ENCODE measurements at regions not wholly inside any gene's neighbourhood (a gene's known extent, or its start where the extent isn't known, plus 50 kb on each side); places are given as distances from the start of the nearest gene placed in this dataset.

- DNase-seq, result no peak
Observed at GRCh38 chr2:144211065-144211464, 308.9 kb downstream of the ZEB2 start.

- no peak for DNase-seq
Observed at GRCh38 chr2:144210076-144210475, 309.8 kb downstream of the ZEB2 start.

GRCh38 chr2:144208924-144209323 lies 311.0 kb downstream of the ZEB2 start:
- no peak for DNase-seq

GRCh38 chr2:144206019-144206418 lies 313.9 kb downstream of the ZEB2 start:
- DNase-seq, result no peak

GRCh38 chr2:144201868-144202468 lies 318.0 kb downstream of the ZEB2 start:
- no peak for DNase-seq

- DNase-seq, result no peak
Observed at GRCh38 chr2:144201126-144201525, 318.8 kb downstream of the ZEB2 start.

GRCh38 chr2:144198116-144198515 lies 321.8 kb downstream of the ZEB2 start:
- DNase-seq, result no peak

DNA sequence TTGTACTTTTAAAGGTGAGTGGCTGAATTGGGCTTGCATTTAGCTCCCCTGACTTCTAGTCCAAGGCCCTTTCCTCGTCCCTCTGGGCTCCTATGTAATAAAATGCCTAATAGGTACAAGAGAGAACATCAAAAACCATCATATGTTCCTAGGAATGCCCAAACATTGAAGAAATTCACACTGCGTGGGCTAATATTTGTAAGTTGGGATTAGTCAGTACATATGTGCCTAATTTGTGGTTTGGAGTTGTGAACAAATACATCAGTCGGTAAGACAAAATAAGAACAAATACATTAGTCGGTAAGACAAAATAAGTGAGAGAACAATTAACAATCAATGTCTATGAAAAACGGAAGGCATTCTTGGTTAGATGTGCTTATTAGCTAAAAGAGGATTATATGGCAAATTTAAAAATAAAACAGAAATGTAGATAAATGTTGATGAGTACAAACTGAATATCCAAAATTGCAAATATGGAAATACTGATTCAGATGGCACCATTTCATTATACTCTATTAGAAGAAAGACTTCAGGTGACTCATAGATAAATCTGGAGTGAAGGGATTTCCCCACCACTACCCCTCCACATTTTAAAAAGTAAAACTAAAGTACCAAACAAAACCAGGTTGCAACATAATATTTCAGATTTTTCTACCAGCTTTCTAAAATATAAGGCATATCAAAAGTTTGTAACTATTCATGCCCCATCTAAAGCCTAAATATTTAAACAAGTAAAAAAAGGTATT lies 325.4 kb downstream of the ZEB2 start:
- DNase-seq, result no peak

DNA sequence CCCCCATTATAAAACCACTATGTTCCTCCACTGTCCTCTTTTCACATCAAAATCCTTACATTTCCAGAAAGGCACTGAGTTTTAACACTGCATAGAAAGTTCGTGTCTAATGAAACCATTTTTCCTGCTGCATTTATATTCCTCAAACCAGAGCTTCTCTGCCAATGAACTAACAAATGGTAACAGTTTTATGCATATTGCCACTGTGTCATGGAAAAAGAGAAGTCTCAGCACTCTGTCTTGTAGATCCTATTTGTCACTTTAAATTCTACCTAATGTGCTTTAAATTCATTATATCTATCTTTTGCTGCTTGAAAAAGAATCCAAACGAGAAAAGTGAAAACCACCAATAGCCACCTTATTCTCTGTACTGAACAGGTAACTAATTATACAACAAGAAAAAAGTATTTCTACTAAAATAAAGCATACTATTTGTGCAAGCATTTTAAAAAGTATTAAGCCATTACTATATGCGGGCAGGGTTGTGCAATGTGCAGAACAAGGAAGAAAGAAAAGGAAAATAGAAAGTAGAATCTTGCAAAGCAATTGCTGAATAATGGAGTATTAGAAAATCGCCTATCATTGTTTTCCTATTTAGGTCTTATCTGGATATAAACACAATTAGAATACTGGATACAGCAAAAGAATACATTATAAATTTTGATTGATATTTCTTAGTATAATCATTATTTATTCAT lies 328.9 kb downstream of the ZEB2 start:
- no peak for DNase-seq

DNA sequence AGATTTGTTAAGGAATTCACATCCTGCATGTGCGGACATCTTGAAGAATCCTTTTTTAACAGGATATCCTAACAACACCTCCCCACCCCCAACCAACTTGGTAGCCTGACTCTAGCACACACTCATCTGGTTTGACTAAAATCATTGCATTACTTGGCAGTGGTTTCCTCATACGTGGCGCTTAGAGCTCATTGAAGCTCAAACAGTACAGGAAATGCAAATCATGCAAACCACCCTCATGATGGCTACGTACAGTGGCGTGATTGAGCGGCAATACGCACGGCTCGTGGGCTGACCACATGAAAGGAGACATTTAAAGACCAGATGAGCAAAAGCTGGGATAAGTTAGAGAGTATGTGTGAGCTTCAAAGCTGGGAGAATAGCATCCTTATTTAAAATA lies 336.2 kb downstream of the ZEB2 start:
- DNase-seq, result peak; percentile 52

- DNase-seq, result no peak
Observed at GRCh38 chr2:144181001-144181400, 338.9 kb downstream of the ZEB2 start.

- no peak for DNase-seq
Observed at GRCh38 chr2:144180131-144180530, 339.8 kb downstream of the ZEB2 start.

- no peak for DNase-seq
Observed at GRCh38 chr2:144170179-144170578, 349.7 kb downstream of the ZEB2 start.

DNA sequence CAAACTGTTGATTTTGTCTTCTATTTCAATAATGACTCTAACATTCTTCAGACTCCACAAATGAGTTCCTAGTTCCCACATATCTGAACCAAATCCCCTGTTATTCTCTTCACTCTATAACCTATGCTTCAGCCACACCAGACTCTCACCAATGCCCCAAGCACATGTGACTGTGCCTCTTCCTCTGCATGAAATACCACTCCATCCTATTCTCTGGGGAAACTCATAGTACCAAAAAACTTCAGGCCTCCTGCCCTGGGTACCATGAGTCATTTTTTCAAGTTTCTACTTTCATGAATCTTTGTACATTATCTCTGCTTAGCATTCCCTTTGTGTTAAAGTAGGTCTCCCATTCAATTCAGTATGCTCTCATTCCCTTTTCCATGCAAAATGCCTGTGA lies 353.2 kb downstream of the ZEB2 start:
- DNase-seq, result no peak

DNA sequence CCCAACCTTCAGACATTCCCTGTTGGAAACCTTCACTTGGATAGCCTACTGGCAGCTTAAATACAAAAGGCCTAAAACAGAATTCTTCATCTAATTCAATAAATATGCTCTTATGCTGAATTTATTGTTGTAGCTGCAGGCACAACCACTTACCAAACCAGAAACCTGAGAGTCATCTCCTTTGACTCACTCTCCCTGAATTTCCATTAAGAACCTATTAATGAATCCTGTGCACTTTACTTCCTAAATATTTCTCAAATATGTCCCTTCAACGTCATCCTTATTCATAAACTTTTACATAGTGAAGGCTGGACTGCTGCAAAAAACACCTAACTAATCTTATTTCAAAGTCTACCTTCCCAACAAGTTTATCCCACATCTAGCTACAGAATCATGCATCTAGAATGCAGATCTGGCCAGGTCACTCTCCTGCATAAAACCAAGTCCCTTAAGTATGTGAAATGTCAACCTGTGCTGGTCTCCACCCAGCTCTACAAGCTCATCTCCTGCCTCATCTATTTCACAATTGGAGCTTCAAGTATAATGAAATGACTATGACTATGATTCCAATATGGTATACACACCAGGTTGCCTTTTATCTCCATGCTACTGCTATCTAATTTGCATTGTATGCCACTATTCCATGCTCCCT lies 354.2 kb downstream of the ZEB2 start:
- no peak for DNase-seq

DNA sequence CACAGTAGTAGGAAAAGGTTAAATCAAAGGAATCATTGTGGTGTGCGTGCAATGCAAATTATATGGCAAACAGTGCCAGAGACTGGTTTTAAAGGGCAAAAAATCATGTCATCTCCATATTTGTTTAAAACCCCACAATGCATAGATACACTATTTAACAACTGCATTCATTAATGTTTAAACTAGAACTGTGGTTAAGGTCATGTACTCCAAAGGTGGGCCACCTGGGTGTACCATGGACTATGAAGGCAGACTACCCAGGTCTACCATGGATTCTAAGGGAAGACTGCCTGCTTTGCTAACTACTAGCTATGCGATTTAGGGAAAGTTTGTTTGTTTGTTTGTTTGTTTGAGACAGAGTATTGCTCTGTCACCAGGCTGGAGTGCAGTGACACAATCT lies 356.3 kb downstream of the ZEB2 start:
- DNase-seq, result peak; percentile 86

DNA sequence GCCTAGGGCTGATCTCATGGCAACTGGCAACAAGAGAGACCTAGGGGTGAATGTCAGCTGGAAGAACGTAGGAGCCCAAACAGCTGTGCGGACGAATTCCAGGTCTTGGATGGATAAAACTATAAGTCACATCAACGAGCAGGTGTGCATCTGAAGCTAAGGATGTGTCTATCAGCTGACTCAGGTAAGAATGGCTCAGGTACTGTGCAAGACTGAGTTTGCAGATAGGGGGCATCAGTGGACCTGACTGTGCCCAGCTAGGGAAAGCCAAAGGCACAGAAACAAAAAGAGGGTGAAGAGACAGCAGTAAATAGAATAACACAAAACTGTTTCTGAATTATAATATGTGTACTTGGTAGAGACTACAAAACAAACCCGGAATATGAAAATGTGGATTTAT lies 357.3 kb downstream of the ZEB2 start:
- DNase-seq, result peak; percentile 55

DNA sequence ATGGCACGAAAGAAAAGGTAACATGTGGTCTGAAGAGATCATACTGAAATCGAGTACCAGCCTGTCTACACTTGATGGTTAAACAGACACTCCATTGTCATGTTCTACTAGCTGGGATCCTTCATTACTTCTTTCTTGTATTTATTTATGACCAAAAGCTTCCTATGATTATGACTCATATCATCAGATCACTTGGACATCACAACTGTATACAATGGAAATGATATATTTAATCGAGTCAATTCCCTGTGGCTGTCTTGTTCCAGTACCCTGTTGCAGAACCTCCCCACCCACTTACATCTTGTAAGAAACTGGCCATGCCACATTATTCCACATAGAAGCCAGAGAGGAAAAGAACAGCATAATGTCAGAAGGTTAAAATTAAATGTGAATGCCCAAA lies 358.9 kb downstream of the ZEB2 start:
- DNase-seq, result no peak

GRCh38 chr2:144159240-144159639 lies 360.7 kb downstream of the ZEB2 start:
- DNase-seq, result no peak

DNA sequence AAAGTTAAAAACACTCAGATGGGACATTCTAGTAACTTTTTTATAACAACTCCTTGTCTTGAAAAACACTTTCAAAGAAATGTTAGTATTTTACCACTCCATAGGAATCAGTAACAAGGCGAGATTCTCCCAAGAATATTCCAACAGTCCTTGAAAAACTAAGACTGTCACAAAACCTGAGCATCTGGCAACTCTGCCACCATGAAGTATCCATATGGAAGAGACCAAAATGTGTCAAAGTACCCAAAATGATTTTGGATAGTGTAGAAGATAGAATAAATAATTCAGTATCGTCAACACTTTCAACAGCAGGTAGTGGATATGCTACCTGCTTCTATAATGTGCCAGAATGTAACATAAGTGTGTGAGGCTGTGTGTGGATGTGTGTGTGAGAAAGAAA lies 361.8 kb downstream of the ZEB2 start:
- DNase-seq, result no peak

DNA sequence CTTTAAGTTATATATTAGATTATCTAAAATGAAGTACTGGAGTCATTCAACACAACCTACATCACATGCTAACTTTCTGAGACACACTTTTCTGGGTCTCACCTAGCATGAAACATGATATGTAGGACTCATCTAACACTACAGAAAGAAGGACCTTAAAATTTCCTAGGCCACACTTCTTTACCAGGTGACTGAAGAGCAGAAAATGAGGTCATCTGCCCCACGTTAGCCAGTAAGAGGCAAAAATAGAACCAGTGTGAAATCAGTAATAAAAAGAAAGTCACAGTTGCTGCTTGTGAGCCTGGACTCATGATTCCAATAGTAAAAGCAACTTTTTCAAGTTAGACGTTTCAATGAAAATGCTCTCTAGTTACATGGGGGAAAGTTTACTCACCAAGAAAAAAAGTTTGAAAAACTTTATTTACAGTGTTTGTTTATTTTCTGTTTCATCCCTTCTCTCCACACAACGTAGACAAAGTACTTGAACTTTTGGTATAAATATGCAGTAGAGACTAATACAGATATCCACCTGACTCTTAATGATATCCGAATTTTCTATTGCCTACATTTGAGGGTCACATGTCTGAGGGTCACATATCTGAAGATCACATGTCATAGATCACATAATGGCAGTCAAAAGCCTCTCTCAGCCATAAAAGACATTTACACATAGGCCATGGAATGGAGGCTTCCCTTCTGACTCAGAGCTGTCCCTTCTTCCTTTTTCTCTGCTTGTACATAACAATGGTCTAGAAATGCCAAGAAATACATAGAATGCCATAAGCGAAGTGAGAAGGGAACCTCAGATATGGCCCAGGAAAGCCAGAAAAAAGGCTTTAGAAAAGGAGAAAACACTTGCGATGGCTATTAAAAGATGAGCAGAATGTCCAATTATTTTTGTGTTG lies 362.9 kb downstream of the ZEB2 start:
- DNase-seq, result no peak

GRCh38 chr2:144154205-144154604 lies 365.7 kb downstream of the ZEB2 start:
- DNase-seq, result no peak

GRCh38 chr2:144152817-144153271 lies 367.1 kb downstream of the ZEB2 start:
- no peak for DNase-seq

All from NCI-H526 treated with DMSO at 0.1 percent for 48 hours (cell line).